GM19372 (cell line): ENCODE measurements at regions not wholly inside any gene's neighbourhood (a gene's known extent, or its start where the extent isn't known, plus 50 kb on each side); places are given as distances from the start of the nearest gene placed in this dataset.

ENCODE experiments used
- ATAC-seq: cut with Tn5 transposase; IDR thresholded peaks from one replicate; pipeline ENCODE4 v1.9.1; 2021; ENCODE audit warnings: mild to moderate bottlenecking, low read depth, moderate library complexity; ENCODE audit not compliant: unreplicated experiment

DNA sequence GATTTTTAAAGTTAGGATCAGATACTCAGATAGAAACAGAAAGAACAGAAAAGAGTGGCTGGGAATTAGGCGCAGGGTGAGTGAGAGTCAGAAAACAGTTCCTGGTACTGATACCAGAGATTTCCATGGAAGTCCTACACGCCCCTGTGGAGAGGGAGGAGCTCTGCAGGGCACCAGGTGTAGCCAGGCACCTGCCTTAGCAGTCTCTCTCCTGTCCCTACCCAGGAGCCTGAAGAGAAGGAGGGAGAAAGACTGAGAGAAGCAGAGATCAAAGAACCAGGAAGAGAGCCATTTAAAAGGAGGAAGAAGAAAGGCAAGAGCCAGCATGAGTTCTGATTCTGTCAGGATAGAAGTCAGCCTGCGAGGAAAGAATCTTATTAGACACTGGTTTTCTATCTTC lies 65.0 kb downstream of the CBLN1 start:
- ATAC-seq = no peak

DNA sequence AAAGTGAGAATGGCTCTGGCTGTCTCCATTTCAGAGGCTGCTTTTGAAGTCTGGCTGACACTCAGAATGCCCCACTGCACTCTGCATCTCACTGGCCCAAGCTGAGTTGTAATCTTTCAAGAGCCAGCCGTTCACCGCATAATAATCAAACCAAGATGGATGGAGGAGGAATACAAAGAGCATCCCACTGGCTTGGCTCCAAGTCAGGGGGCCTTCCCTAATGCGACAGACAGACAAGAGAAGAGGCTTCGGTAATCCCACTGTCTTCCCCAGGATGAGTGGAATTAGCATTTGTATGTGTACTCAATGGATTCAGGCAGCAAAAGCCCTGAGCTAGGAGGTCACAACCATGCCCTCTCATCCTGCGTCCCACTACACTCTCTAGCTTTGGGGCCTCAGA lies 68.0 kb downstream of the CBLN1 start:
- no peak for ATAC-seq

DNA sequence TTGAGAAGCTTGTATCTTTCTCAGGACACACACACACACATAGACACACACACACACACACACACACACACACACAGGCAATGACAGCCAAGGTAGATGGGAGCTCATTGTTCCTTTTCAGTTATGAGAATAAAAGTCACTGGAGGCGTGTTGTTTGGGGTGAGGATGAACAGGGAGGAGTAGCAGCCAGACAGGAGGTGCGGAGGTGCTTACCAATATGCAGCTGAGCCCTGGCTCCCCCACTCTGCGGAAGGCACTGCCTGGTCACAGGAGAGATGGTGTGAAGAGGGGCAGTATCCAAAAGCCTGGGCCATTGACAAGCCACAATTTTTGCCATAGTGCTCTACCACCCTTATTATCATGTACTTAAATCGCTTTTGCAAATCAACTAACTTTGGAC lies 77.4 kb downstream of the CBLN1 start:
- no peak for ATAC-seq

DNA sequence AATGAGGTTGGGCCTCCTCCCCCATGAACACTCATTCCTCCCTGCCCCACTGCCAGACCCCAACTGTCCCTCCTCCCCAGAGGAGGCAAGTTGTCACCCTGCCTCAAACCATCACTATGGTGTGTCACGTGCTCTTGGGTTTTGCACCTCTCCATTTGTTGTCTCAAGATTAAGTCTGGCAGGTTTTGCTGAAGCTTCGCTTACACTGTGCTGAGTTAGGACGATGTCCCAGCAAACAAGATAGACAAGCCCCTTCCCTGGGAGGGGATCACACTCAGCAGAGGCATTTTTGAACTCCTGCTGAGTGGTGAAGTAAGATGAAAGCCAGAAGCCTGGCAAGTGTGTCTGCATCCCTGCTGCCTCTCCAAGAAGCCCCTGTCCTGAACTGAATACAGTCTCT lies 78.3 kb downstream of the CBLN1 start:
- no peak for ATAC-seq

DNA sequence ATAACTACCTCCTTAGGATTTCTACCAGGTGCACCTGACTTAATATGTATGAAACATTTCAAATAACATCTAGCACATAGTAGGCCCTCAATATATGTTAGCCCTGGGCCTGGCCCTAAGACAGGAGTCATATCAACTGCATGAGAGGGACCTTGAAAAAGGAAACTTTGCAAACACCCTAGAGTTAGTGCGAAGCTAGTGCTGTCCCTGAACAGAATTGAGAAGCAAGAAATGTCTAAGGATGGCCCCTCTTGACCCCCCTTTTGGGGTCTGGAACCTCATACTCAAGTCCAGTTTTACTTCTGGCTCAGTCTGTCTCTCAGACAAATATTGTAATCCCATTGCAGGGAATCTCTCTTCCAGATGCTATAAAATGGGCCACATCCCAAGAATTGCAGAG lies 80.5 kb downstream of the CBLN1 start:
- no peak for ATAC-seq

DNA sequence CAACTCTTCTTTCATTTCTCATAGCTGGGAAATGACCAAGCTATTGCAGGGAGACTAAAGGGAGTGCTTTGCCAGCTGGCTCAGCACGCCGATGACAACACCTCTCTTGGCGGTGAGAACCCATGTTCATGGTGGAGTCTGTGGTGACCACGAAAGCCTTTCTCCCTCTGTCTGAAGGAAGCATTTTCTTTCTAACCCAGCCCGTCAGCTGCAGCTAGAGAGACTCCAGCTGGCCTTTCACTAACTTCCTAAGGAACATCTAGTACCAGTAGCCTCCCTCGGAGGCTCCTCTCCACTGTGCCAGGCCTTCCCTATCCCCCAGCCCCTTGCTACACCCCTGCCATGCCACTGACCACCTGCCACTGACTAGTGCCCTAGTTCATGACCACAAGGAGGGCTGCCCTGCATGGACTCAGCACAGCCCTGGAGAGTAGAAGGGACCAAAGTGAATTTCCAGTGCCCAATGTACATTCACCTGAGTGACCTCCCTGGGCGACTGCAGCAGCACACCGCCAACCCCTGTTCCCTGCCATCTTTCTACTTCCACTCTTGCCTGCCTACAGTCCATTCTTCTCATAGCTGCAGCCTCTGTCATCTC lies 81.3 kb downstream of the CBLN1 start:
- ATAC-seq = no peak

DNA sequence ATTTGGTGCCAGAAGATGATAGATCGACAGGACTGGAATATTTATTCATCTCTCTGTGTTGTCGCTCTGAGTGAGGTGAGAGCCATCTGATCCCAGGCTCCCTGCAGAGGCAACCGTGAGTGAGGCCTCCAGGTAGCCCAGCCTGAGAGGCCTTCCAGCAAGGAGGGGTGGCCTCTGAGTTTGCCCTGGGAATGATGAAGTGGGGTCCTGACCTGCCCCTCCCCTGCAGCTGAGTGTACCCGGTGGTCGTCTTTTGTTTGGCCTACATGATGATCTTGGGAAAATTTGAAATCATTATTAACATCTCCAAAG lies 86.4 kb downstream of the CBLN1 start:
- ATAC-seq = no peak

DNA sequence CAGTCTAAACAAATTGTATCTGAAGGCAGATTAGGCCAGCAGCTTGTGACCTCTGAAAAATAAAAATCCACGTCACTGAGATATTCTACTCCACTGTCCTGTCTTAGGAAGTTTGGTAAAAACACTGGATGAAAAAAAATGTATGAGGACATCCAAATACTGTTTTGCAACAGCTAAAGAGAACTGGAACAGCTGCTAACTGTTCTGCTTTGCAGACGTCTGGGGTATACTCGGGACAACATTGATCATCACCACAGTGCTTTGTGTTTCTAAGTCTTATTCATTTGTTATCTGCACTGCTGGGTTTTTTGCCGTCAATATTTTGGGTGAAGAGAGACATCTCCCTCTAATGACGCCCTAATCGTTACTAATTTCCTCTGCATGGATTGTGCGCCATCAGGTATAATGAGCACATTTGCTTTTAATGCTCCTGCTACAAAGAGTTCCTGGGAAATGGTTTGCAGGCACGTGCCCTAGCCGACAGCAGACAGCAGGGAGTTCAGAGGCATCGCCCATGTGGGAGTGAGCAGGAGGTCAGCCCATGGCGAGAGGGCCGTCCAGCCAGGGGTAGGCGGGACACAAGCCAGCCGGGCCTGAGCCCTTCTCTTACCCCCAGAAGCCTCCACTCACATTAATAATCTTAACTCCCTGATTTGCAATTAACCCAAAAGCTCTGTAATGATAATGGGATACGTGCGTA lies 87.0 kb downstream of the CBLN1 start:
- no peak for ATAC-seq

DNA sequence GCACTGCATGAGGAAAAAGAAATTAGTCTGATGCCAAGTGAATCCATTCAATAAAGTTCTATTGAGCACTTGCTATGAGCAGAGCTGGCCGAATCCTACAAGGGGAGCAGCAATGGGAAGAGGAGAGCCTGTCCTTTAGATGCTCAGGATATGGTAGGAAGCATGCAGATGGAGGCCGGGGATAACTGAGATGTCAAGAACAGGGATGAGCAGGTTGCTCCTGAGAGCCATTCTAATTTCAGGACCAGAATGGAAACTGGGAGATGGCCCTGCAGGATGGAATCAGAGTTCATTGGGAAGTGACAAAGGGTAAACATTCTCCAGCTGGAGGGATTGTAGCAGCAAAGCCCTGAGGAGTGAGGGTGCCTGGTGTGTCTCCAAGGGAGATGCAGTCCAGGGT lies 88.0 kb downstream of the CBLN1 start:
- no peak for ATAC-seq

DNA sequence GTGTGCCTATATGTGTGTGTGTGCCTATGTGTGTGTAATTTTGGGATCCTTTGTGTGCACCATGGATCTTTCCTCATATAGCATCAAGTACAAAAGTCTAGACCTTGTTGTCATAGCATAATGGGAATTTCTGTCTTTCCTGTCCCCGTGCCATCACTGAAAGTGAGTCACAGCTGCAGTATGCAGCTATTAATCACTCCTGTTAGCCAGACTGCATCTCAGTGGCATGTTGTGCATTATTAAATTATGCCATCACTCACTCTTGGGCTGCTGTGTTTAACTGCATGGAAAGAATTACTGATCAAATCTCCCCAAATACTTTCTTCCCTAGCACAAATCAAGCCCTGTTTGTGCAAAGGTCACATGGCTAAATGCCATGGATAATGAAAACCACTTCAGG lies 92.4 kb downstream of the CBLN1 start:
- ATAC-seq = no peak

DNA sequence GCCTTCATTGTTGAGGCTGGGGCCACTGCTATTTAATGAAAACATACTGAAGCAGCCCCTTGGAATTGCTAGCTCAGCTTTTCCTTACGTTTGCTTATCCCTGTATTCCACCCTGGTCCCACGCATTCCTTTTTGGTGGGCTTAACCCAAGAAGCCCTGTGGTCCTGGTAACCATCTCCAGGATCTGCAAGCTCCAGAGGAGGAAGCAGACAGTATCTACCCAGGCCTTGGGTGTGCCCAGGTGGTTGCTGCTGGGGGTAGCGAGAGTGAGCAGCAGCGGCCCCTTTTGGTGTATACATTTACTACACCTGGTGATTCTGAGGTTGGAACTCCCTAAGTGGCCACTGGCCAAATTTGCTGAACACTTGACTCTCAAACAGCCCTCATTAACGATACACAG lies 97.7 kb downstream of the CBLN1 start:
- ATAC-seq = no peak

DNA sequence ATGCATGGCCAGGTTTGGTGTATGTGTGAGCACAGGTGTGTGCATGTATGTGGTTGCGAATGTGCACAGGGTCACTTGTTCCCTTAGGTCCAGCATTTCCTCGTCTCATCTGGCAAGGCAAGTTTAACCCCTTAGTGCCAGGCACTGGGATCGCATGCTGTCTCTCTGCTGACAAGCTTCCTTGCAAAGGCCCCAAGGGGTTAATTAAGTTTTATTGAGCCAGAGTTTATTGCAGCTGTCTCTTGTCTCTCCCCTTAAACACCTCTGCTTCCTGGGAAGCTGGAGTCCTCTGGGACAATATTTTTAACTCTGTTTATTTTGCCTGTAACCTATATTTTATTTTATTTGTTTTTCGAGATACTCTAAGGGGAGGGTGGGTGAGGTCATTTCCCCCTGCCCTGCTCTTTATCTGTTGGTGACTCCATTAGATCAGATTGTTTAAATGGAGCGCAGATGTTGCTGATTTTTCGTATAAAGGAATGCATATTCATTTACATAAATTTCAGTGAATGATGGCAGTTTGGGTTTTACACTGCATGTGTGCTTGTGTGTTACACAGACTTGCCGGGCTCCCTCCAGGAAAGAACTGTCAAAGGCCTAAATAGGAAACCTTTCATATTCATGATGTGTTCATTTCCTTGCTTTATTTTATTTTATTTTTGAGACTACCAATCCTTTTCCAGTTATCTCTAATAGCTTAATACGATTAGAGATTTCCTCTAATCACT lies 99.7 kb downstream of the CBLN1 start:
- no peak for ATAC-seq

DNA sequence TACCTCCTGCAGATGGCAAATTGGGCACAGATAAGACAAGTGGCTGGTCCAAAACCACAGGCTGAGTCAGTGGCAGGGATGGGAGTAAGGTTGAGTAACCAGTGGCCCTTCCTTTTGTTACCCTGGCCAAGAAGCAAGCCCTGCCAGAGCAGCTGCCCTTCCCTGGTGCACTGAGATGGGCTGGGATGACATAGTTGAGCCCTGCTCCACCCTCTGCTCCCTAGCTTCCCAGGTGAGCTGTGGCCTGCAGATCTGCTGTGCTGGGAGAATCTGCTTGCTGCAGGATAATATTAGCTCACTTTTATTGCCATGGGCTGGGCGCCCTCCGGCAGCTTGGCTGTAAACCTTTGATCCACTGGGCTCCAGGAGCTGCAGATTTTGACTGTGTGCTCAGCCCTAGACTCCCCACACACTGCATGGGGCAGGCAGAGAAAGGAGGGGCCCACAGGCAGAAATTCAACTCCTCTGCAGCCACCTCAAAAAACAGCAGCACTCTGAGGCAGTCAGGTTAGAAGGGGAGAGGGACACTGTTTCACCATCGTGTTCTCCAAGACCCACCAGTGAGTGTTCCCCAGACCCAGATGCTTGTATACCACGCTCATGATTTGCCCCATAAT lies 101.8 kb downstream of the CBLN1 start:
- ATAC-seq = no peak

DNA sequence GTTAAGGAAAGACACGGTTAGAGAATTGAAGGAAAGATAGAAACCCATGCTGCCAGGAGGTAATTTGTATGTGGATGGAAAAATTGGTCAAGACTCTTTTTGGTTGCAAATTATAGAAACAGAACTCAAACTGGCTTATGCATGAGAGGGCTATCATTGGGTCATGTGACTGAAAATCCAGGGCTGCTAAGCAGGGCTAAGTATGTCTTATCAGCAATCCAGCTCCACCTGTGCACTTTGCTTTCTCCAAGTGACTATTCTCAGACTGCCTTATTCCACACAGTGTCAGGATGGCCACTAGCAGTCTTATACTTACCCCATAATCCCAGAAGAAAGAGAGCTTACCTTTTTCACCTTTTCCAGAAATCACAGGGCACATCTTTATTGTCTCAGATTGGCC lies 113.5 kb downstream of the CBLN1 start:
- ATAC-seq = no peak

DNA sequence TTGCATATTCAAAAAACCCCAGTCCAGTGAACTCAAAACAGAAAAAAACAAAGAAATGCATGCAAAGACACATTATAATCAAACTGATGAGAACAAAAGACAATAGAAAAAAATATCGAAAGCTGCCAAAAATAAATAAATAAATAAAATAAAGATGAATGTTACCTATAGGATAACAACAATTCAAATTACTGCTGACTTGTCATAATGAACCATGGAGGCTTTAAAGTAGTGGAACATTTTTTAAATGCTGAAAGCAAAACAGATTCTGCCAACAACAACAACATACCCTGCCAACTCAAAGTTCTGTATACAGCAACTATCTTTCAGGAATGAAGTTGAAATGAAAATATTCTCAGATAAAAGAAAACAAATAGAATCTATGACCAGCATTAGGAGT lies 116.6 kb downstream of the CBLN1 start:
- no peak for ATAC-seq

DNA sequence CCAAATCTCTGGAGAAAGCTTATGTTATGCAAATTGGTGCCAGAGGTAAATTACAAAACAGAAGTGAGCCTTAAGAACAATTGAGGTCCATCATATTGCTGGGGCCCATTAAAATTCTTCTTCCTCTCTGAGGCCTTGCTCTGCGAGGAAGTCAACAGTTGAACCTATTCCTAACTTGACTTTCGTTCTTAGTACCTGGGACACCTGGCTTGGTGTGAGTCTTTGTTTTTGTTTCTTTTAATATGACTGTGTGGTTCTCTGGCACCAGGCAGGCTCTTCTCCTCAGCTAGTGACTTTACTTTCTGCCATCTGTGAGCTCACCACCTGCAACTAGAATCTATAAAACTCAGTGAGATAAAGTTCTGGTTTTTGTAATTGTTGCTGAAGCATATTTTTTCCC lies 120.4 kb downstream of the CBLN1 start:
- ATAC-seq = no peak

DNA sequence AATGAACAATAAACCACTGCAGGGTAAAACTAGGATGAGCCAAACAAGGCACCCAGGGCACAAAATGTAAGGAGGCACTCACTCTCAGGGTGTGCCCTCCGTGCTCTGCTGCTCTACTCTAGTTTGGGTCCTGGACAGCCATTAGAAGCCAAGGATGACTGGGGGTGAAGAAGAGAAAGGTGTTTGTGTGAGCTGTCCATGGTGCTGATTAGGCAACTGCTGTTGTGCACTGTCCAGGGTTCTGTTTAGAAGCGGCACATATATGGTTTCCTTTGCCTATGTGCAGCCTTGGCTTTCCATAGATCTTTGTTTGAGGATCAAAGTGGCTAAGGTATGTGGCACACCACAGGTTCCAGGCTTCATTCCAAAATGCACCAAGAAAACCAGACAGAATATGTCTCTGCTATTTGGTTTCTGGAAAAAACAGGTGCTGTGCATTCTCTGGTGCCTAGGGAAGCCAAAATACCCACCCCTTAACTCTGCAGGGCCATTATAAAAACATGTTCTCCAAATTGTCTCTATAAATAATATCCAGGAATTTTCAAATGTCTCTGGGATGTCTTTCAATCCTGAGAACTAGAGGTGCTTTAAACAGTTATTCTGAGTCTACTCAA lies 123.5 kb downstream of the CBLN1 start:
- ATAC-seq = no peak

DNA sequence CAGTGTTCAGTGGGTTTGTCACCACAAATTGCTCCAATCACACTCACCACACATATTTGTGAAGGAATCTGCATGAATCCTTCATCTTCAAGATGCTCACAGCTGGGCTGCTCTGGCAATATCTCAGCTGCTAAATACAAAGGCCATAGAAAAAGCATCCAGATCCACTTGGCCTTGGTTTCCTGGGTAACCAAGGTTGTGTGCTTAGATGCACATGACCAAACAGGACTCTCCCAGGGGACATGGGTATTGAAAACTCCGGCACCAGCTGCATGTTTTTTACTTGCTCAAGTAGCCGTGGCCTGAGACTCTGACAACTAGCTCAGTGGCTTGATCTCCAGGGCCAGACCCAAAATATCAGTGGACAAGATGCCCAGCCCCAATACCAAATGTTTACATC lies 131.3 kb downstream of the CBLN1 start:
- no peak for ATAC-seq

DNA sequence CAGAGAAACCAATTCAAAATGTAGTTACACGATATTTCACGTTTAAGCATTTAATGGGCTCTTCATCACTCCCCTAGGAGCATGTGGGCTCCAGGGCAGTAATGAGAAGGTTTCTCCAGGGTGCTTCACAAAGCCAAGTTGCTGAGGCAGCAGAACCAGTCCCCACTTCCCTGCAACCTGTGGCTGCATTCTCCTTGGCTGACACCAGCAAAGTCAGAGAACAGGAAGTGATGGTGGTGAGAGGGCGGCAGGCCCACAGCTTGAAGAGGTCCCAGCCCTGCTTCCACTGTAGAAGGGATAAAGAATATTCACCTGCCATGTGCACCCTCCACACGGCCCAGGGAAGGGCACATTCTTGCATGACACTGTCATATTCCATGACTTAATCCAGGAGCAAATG lies 133.2 kb downstream of the CBLN1 start:
- no peak for ATAC-seq

DNA sequence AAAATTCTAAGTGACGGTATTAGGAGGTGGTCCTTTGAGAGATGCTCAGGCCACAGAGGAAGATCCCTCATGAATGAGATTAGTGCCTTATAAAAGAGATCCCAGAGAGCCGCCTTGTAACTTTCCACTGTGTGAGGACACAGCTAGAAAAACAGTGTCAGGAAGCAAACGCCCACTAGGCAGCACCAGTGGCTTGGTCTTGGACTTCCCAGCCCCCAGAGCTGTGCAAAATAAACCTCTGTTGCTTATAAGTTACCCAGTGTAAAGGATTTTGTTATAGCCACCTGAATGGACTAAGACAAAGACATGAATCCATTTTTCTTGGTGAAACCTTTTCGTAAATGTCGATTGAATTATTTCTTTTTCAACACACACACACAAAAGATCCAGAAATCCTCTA lies 141.0 kb downstream of the CBLN1 start:
- no peak for ATAC-seq

DNA sequence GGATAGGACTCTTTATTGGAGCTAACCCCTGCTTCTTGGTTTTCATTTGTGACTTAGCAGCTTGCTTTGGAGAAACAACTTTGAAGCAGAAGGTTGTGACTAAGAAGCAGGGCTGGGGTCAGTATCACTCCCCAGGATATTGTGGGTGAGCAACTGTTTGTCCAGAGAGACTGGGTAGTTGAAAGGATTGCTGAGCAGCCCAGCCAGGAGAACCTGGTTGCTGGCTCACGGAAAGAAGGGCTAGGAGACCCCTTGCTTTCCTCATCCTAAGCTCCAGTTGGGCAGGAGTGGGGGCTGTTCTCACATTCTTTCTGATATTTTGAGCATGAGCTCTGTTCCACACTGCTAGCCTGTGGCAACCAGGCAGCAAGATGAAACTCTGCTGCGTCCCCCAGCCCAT lies 151.2 kb downstream of the CBLN1 start:
- ATAC-seq = no peak
